HG02571 (cell line): ENCODE measurements at regions not wholly inside any gene's neighbourhood (a gene's known extent, or its start where the extent isn't known, plus 50 kb on each side); places are given as distances from the start of the nearest gene placed in this dataset.

Experiments used
- ATAC-seq: cut with Tn5 transposase; IDR thresholded peaks from one replicate; pipeline ENCODE4 v1.9.1; 2021; ENCODE audit warnings: mild to moderate bottlenecking, moderate library complexity; ENCODE audit not compliant: unreplicated experiment

DNA sequence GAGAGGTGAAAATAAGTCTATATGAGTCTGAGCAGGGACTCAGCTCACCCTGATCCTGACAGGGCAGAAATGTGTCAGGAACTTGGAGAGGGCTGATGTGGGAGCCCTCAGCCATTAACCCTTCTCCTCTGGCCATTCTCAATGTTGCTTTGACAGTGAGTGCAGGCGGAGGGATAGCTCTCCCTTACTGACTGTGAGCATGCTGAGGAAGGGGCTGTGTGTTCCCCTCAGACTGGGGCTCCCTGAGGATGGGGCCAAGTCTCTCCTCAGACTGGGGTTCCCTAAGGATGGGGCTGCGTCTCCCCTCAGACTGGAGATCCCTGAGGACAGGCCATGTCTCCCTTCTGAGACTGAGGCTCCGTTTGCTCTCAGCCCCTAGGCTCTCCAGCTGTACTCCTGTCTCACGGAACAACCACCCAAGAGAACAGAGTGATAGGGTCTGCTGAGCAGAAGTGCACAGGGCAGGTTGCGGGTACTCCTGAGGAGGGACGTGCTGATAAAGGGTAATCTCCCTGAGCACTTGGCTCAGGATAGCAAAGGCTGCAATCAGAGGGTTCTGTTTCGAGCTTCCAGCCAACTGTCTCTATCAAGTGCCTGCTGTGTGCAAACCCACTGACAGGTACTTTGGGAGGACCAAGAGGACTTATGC lies 141.0 kb downstream of the MRPL14 start:
- no peak for ATAC-seq

DNA sequence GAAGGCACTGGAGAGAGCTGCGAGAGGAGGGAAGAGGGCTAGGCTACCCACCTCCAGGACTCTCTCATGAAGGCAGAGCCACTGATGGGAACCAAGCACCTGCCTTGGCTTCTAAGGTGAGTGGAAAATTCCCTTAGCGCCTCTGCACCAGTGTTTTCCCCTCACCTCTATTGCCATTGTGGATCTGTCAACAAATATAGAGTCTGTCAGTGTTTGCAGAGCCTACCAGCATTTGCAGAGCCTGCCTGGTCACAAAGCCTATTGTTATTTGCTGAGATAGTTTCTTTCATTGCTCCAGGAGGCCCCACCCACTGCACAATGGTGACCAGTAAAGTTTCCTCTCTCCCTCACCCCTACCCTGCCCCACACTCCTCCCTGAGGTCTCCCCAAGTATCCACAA lies 141.9 kb downstream of the MRPL14 start:
- no peak for ATAC-seq

DNA sequence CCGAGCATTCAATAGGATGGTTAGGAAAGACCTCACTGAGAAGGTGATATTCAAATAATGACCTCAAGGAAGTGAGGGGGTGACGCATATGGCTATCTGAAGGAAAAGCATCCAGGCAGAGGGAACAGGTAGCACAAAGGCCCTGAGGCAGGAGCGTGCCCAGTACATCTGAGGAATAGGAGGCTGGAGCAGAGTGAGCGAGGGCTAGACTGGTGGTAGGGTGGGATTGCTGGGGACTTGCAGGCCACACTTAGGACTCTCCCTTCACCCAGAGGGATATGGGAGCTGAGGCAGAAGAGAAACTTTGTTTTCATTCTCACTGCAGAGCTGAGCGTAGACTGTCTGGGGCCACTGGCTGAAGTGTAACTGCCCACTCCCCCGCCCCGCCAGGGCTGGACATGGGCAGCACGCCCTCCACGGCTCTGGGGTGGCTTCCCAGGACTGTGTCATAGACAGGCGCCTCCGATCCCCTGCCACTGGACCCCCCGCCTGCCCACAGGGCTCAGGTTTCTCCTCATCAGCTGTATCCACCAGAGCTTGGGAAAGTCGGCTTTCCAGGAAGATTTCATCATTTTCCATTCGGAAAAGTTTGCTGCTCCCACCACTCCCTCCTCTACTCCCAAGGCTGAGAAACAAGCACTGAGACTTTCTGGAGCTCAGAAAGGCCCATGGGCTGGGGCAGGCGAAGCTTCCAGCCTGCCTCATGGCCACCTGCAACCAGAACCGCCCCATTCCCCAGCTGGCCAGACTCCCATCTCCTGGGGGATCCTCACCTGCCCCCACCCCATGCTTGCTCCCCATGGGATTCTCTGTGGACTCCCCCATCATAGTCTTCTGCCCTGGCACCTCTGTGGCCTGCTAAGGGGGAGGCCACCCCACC lies 142.6 kb downstream of the MRPL14 start:
- no peak for ATAC-seq

DNA sequence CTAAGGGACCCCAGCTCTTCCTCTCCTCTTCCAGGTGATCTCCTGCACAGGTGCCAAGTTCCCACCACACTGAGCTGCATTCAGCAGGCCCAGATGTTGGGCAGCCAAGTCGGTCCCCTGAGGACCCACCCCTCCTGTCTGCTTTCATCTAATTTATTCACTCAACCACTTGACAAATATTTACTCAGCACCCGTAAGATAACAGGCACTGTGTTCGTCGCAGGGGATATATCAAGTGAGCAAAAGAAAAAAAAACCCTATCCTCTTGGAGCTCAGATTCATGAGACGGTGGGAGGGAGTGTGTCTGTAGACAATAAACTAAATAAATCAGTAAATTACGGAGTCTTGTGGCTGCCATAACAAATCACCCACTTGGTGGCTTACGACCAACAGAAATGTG lies 143.6 kb downstream of the MRPL14 start:
- ATAC-seq = no peak

DNA sequence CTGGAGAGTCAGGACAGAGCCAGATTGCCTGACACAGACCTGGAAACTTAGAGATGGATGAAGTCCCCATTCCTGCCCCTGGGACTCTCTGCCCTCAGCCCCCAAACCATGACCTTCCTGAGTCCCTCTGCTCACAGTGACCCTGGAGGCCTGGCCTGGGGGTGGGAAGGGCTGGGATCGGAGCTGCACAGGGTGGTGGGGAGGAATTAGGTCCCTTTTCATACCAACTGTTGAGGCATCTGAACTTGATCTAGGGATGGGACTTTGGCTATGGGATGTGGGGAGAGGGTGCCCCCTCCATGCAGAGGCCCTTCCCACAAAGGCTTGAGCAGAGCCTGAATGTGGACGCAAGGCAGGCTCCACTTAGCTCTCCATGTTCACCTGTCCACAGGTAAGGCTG lies 144.1 kb downstream of the MRPL14 start:
- no peak for ATAC-seq

DNA sequence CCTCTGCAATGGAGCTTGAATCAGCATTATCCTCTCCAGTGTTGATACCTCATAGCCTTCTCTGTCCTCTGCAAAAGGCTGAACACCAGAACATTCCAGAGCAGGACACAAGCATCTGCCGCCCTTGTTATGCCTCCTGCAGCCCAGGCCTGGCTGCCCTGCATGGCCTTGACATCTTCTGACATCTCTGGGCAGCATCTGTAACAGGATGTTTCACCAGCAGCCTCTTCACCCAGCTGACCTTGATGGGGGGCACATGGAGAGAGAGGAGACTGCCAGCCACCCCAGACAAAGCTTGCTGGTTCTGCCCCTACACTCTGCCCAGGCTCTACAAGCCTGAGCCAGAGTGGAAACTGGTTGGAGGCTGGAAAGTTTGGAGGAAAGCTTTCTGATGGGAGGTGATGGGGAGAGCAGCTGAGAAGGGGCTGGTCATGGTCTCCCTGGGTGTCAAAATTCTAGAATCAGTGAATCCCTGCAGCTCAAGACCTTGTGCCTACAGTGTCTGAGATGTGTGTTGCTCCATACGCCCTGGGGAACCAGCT lies 145.1 kb downstream of the MRPL14 start:
- no peak for ATAC-seq

DNA sequence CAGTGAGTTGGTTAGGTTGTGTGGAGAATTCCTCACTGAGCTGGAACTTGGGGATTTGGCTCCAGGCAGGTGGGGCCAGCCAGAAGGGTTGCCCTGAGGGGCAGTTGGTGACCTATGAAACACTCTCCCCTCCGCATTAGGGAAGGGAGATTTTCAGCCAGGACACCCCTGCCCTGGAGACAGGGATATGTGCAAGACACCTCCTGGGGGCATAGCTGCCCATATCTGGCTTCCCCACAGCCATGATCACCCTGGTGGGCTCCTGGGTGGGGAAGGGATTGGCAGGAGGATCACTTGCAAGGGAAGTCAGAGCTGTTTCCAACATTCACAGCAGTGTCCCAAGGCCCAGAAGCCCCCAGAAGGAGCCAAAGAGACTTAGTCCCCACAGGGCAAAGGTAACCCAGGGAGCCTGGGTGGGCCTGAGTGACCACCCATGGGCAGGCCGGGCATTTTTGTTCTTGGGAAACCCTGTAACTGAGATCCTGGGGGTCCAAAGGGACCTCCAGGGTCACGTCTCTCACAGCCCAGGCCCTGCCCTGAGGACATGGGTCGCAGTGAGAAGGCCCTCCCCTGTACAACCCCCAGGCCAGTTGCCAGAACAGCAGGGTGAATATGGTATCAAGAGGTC lies 145.8 kb downstream of the MRPL14 start:
- no peak for ATAC-seq

DNA sequence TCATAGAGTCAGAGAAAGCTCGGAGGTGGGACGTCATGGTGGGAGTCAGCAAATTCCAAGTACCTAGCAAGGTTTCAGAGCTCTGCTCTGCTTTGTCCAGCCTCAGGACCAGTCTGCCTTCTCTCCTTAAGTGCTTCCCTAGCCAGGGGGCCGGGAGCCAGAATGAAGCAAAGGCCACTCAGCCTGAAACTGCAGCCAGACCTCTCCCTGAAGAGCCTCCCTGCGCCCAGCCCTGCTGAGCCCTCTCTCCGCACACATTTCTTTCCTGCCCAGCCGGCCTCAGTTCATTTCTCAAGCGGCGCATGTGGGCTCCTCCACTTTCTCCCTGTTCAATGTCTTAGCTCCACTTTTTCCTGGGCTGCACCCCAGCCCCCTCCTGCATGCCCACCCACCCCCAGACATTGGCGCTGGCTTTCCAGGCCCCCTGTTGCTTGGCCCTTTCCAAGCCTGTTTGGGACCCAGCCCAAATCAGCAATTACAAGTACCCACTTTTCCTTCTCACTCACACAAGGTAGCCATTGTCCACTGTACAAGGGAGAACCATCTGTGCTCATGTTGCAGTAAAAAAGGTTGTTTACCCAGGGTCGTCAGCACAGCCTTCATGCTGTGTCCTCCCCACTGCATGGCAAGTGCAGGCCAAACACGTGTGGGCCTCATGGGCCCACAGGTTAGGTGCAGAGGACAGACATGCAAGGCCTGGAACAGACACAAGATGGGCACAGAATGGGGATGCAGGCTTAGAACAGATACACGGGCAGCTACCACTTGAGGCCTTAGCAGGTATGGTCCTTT lies 147.1 kb downstream of the MRPL14 start:
- no peak for ATAC-seq

DNA sequence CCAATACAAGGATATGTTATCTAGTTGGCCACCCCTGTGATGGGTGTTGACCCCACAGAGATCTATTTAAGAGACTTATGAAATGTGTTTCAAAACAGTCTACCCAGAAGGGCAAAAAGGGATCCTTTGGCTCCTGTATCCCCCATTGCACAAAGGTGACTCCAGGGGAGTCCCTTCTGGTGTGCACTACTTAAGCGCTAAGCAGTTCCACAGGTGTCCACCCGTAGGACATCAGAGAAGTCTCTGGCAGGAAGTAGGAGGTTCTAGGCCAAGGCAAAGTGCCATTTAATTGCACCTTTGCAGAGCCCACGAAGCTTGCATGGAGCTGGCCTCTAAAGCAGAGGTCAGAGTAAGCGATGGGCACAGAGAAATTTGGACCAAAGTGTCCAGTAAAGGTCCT lies 147.7 kb downstream of the MRPL14 start:
- no peak for ATAC-seq

DNA sequence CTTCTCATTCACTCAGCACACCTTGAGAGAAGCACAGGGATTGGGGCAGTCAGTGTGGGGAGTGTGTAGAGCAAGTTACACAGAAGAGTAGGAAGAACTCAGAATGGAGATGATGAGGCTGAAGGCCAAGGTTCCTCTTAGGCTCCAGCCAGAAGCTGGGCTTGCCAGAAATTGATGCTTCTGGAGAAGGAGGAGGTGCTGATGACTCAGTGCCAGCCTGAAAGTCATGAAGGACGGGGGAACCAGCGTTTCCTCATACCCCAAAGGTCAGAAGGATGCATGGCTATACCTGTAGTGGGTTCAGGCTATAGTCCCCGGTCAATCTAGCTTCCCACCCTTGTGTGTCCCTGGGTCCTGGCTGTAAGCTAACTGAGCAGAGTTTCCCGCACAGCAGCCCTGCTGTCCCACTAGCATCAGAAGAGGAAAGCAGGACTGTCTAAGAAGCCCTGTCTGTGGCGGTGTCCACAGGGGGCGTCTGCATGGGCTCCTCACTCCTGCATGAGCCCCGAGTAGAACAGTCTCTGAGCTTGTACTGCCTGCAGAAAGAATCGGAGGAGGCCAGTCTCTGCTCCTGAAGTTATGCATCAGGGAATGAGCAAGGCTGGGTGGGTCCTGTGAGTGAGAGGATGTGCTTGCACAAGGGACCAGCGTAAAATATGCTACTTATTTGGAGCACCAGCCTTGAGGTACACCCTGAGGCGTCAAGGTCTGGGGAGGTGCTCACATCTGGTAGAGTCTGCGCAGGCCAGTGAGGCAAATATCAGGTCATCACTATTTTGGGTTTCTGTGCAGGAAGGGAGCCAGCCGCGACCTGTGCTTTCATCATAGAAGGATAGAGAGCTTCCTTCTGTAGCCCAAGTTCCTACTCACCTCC lies 148.5 kb downstream of the MRPL14 start:
- no peak for ATAC-seq

DNA sequence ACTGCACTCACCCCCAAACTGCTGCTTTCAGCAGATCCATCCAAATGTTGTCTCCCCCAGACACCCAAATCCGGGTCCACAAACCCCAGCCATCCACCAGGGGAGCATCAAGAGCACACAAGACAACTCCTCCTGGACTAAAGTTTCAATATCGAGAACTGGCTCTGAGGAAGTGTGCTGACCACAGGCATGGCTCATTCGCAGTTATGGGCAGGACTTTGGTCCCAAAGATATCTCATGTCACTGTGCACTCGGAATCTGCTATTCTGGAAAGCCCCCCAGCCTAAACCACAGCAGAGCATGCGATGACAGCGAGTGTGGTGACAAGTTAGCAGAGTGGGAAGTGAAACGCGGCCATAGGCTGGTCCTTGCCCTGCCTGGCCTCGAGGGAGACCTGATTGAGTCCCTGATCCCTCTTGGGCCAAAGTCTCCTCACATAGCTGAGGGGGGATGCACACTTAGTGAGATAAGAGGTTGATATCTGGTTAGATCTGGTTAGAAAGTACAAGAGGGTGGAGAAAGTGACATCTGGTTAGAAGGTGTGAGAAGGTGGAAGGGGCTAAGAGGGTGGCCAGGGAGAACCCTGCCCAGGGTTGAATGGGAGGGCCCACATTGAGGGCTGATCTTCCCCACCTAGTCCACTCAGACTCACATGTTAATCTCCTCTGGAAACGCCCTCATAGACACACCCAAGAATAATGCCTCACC lies 149.7 kb downstream of the MRPL14 start:
- peak; percentile 73 for ATAC-seq

DNA sequence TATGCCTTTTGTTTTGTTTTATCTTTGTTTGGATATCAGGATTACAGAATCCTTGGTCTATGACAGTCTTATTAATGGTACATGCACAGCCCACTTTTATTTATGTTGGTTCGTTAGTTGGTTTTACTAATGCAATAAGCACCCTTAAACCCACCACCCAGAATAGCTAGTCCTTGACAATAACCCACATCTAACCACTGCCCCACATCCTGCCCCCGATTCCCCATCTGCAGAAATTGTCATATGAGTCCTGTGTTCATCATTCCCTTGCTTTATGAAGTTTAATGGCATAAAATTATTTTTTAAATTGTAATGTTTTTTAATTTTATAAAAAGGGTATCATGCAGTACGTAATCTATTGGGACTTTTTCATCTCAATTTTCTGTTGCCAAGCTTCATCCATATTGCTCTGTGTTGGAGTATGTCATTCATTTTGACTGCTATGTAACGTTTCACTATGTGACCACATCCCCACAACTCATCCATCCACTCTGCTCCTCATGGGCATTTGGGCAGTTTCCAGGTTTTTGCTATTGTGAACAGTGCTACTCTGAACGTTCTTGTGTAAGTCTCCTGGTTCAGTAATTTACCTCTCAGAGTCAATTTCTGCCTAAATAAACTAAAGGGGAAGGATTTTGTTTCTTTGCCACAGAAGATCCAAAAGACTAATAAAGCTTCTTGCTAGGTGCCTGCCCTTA lies 150.4 kb downstream of the MRPL14 start:
- ATAC-seq = no peak

DNA sequence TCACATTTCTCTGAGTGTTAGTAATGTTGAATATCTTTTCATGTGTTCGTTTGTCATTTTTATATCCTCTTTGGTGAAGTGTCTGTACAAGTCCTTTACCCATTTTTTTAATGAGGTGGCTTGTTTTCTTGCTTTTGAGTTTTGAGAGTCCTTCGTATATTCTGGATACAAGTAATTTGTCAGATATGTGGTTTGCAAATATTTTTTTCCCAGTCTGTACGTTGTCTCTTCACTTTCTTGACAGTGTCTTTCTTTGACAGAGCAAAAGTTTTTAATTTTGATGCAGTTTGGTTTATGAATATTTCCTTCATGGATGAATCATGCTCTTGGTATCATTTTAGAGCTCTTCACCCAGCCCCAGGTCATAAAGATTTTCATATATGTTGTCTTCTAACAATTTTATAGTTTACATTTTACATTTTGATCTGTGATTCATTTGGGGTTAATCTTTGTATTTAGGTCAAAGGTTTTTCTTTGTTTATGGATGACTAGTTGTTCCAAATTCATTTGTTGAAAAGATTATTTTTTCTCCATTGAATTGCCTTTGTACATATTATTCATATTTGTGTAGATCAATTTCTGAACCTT lies 152.5 kb downstream of the MRPL14 start:
- no peak for ATAC-seq

DNA sequence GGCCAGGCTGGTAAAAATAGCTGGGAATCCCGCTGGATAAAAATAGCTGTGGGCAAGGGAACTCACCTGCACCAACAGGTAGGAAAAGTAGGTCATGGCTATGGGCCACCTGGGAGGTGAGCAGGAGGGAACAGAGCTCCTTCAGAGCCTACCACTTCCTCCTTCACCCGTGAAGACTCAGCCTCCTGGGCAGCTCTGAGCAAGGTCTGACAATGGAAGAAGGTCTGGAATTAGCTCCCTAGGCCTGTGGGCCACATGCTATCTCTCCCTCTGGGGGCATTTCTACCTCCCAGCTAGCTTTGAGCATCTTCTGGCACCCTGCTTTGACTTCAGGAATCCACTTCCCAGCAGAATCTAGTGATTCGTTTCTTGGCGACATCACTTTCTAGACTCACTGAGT lies 153.9 kb downstream of the MRPL14 start:
- no peak for ATAC-seq

DNA sequence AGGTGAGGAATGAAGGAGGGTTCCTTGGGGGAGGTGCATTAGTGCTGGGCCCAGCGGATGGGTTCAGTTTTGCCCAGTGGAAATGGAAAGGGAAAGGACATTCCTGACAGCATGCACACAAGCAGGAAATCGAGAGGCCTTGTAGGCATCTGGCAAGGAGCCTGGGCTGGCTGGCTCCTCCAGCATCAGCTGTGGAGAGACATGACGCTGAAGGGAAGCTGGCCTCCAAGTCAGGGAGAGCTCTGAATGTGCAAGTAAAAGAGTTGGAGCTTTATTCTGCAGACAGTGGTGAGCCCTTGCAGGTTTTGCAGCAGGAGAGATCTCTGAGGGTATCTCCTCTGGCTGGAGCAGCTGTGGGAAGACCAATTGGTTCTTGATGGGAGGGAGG lies 154.3 kb downstream of the MRPL14 start:
- no peak for ATAC-seq

DNA sequence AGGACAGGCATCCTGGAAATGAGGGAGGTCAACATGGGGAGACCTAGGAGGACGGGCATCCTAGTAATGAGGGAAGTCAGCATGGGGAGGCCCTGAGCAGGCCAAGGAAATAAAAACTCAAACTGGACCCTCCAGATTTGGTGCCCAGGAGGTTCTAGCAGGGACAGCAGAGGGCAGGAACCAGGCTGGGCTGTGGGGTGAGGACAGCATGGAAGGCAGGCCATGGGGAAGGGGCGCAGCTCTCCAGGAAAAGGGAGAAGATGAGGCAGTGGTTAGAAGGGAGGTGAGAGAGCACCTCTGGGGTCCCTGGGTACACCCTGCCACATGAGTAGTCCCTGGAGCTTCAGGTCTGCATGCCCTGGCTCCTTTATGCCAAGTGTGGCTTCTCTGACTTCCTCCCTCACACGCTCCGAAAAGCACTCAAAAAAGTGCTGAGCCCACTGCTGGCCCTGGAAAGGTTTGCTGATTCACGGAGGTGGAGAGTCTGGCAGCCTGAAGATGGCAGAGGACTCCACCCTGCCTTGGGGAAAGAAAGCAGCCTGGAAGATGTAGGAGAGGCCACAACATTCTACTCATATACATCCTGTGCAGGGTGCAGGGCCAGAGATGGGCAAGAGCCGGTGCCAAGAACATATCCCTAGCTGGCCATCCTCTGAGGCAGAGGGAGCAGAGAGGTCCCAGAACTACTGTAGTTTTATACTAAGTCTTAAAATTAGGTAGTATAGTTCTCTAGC lies 154.9 kb downstream of the MRPL14 start:
- ATAC-seq = no peak

DNA sequence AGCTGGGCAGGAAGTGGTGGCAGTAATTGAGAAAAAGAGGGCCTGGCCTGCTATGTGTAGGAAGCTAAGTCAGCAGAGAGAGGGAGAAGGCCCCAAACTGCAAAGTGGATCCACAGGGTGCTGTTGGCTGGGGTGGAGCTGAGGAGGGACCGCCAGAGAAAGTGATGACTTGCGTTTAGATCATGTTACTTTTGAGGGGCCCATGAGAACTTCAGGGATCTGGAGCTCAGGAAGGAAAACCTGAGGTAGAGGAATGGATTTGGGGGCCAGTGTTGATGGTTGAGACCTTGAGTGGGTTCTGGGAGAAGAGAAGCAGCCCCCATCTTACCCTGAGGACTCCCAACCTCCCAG lies 155.5 kb downstream of the MRPL14 start:
- no peak for ATAC-seq
